ENCODE measurements at regions not wholly inside any gene's neighbourhood (a gene's known extent, or its start where the extent isn't known, plus 50 kb on each side); places are given as distances from the start of the nearest gene placed in this dataset.
"Not testable (repeated sequence)": the region's sequence is repeated elsewhere in the genome, so short reads cannot be mapped to it uniquely, and the experiment has no call there.

- no peak for DNase-seq
- TF ChIP-seq POLR2A (IDR thresholded peaks at IDR 0.05): no peak
- no peaks in the 10 kb centered on the region for H3K9me3 ChIP-seq
- 91 to 95% methylated on average over 3 of the region's 3 CpGs for WGBS, 2 donors
- no peaks in the 10 kb centered on the region for H3K27me3 ChIP-seq
- H3K27ac ChIP-seq: no peak overlapping the region
- no peaks in the 10 kb centered on the region for H3K36me3 ChIP-seq
- intact Hi-C loops (cut with DNase I): no loop called here
- H3K4me3 ChIP-seq (replicated peaks in 1 of 3): no peak overlapping the region
- no peaks in the 10 kb centered on the region for H3K4me1 ChIP-seq
Measured at GRCh38 chr13:109989686-109990085, 203.3 kb upstream of the IRS2 start.

DNA sequence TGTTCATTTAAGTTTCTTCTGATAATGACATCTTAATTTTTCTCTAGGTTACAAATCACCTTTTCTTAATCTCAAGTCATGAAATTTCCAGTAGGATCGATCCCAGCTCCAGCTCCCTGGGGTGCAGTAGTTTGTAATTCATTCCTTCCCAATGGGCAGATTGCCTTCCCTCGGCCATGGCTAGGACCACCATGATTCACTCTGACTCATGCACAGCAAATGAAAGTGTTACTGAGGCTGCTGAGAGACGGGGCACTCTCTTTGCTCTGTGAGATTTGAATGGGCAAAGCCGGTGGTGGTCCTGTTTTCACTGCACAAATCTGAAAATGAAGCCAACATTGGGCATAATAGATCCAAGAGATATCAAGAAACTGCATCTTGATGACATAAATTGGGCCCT lies 202.8 kb upstream of the IRS2 start:
- DNase-seq: no peak
- no peaks in the 10 kb centered on the region for H3K4me1 ChIP-seq
- WGBS, 2 donors: 78 to 85% methylated on average over 4 of the region's 4 CpGs
- no peaks in the 10 kb centered on the region for H3K36me3 ChIP-seq
- no peaks in the 10 kb centered on the region for H3K27me3 ChIP-seq
- no peaks in the 10 kb centered on the region for H3K9me3 ChIP-seq
- H3K27ac ChIP-seq: no peak overlapping the region
- no peak overlapping the region for H3K4me3 ChIP-seq (replicated peaks in 1 of 3)
- TF ChIP-seq POLR2A (IDR thresholded peaks at IDR 0.05) (no peak), CTCF (IDR thresholded peaks at IDR 0.05) (no peak)
- intact Hi-C loops (cut with DNase I): no loop called here

- intact Hi-C loops (cut with DNase I): no loop called here
- TF ChIP-seq CTCF (IDR thresholded peaks at IDR 0.05): no peak
- TF ChIP-seq POLR2A (IDR thresholded peaks at IDR 0.05): no peak
- Histone ChIP-seq H3K4me3 (replicated peaks in 1 of 3) (no peak overlapping the region), H3K36me3 (no peaks in the 10 kb centered on the region), H3K4me1 (no peaks in the 10 kb centered on the region), H3K27me3 (no peaks in the 10 kb centered on the region), H3K27ac (no peak overlapping the region), H3K9me3 (no peaks in the 10 kb centered on the region)
- WGBS, 2 donors: 94 to 100% methylated on average over 1 of the region's 1 CpG
- DNase-seq: no peak
Measured at GRCh38 chr13:109986851-109987250, 200.5 kb upstream of the IRS2 start.

DNA sequence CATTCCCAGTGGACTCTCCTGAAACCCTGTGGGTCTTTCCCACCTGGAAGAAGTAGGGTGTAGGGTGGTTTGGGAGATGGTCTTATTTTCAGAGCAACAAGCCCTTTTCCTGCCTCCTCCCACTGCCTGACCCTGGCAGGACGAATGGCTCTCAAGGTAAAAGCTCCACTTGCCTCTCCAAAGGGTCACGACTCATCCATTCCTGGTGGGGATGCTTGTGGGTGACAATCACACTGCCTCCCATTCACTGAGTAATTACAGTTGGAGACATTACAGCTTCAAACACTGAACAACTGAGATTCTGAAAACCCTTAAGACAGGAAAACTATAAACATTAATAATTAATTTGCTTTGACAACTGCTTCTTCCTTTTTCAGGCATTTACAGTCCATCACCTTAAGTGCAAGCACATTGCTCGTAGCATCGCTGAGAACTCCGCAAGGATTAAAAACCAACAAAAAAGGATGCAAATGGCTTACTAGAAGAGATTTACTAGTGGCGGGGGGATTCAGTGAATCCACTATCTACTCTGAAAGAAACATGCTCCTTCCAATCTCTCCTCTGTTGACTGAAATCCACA lies 199.6 kb upstream of the IRS2 start:
- no peaks in the 10 kb centered on the region for H3K9me3 ChIP-seq
- no peaks in the 10 kb centered on the region for H3K36me3 ChIP-seq
- no peaks in the 10 kb centered on the region for H3K27me3 ChIP-seq
- no peak overlapping the region for H3K4me3 ChIP-seq (replicated peaks in 1 of 3)
- WGBS, 2 donors: 89 to 90% methylated on average over 6 of the region's 6 CpGs
- intact Hi-C loops (cut with DNase I): no loop called here
- no peak for TF ChIP-seq CTCF (IDR thresholded peaks at IDR 0.05)
- no peak for TF ChIP-seq POLR2A (IDR thresholded peaks at IDR 0.05)
- no peak overlapping the region for H3K27ac ChIP-seq
- H3K4me1 ChIP-seq: no peaks in the 10 kb centered on the region
- DNase-seq: no peak

DNA sequence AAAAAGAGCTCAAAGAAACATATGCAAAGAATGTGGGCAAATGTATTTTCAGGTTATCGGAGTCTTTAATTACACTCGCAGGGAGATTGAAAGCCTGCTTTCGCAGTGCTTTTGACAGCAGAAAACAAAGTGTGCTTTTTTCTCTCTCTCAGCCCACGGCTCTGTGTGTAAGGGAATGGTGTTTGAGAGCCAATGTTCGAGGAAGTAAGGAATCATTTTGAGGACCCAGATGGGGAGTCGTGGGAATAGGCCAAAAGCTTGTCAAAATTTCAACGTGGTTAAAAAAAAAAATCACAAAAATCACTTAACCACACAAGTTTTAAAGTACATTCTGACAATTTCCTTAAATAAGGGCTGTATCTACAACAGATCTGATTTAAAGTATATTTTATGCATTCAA lies 197.1 kb upstream of the IRS2 start:
- H3K27me3 ChIP-seq: no peaks in the 10 kb centered on the region
- no peaks in the 10 kb centered on the region for H3K4me1 ChIP-seq
- intact Hi-C loops (cut with DNase I): no loop called here
- H3K27ac ChIP-seq: no peak overlapping the region
- H3K4me3 ChIP-seq (replicated peaks in 1 of 3): no peak overlapping the region
- 62 to 66% methylated on average over 7 of the region's 7 CpGs for WGBS, 2 donors
- no peaks in the 10 kb centered on the region for H3K9me3 ChIP-seq
- DNase-seq: no peak
- no peaks in the 10 kb centered on the region for H3K36me3 ChIP-seq
- no peak for TF ChIP-seq CTCF (IDR thresholded peaks at IDR 0.05)
- no peak for TF ChIP-seq POLR2A (IDR thresholded peaks at IDR 0.05)

GRCh38 chr13:109981000-109981399 lies 194.6 kb upstream of the IRS2 start:
- no peak overlapping the region for H3K27ac ChIP-seq
- WGBS, 2 donors: 83 to 87% methylated on average over 4 of the region's 4 CpGs
- H3K36me3 ChIP-seq: no peaks in the 10 kb centered on the region
- H3K4me3 ChIP-seq (replicated peaks in 1 of 3): no peak overlapping the region
- peaks cover 4 to 12% of the 10 kb centered on the region in 2 donors for H3K4me1 ChIP-seq
- DNase-seq: no peak
- no peaks in the 10 kb centered on the region for H3K9me3 ChIP-seq
- no peaks in the 10 kb centered on the region for H3K27me3 ChIP-seq
- intact Hi-C loops (cut with DNase I): no loop called here
- TF ChIP-seq CTCF (IDR thresholded peaks at IDR 0.05) (no peak), POLR2A (IDR thresholded peaks at IDR 0.05) (no peak)

GRCh38 chr13:109979676-109980075 lies 193.3 kb upstream of the IRS2 start:
- H3K27ac ChIP-seq; intact Hi-C loops (cut with DNase I); H3K4me3 ChIP-seq (replicated peaks in 1 of 3); H3K36me3 ChIP-seq; H3K9me3 ChIP-seq; DNase-seq; H3K27me3 ChIP-seq: not testable (repeated sequence)
- WGBS, 2 donors: 89 to 96% methylated on average over 3 of the region's 3 CpGs
- H3K4me1 ChIP-seq: peaks cover 6 to 14% of the 10 kb centered on the region in 2 donors

Data from thyroid gland (tissue), 4 donors.